Activated B cell treated with CpG ODN at 0.5 μM for 24 hours (primary cell): ENCODE measurements at regions not wholly inside any gene's neighbourhood (a gene's known extent, or its start where the extent isn't known, plus 50 kb on each side); places are given as distances from the start of the nearest gene placed in this dataset.

Experiments used
- ATAC-seq: fragments of 200-7000 bp; cut with Tn5 transposase; one replicate; pipeline ENCODE4 v1.10.0; 2021; ENCODE audit warnings: low read depth, mild to moderate bottlenecking, moderate library complexity
- CTCF ChIA-PET: fragments of 350-600 bp; sonication (Branson Sonifier 250); formaldehyde crosslinking; loops from one replicate; lab custom pipeline; 2021; ENCODE audit warnings: antibody characterized with exemption; lab: Charles Lee
- POLR2A ChIA-PET: fragments of 350-600 bp; sonication (Branson Sonifier 250); formaldehyde crosslinking; loops from one replicate; lab custom pipeline; 2021; ENCODE audit warnings: antibody characterized with exemption; lab: Charles Lee
- DNase-seq: peaks from one replicate; pipeline ENCODE4 v3.0.0; 2022
- H3K27ac Mint-ChIP-seq: one replicate; pipeline ENCODE4 v1.8.0; 2020; ENCODE audit warnings: mixed read lengths
- H3K27me3 Mint-ChIP-seq: one replicate; pipeline ENCODE4 v1.8.0; 2021; ENCODE audit warnings: mixed read lengths
- H3K36me3 Mint-ChIP-seq: one replicate; pipeline ENCODE4 v1.8.0; 2021; ENCODE audit warnings: low read depth, mixed read lengths
- H3K4me1 Mint-ChIP-seq: one replicate; pipeline ENCODE4 v1.8.0; 2021; ENCODE audit warnings: mixed read lengths
- H3K4me3 Mint-ChIP-seq: one replicate; pipeline ENCODE4 v1.8.0; 2020; ENCODE audit warnings: mild to moderate bottlenecking, mixed read lengths
- H3K9me3 Mint-ChIP-seq: one replicate; pipeline ENCODE4 v1.8.0; 2020; ENCODE audit warnings: mixed read lengths
- intact Hi-C: fragments of 100-400 bp; cut with micrococcal nuclease; formaldehyde crosslinking; loops from one replicate; pipeline ENCODE4 v1.15.1; 2024
- TF ChIP-seq, protein P1 (sequence below): fragments of 200-600 bp; IDR thresholded peaks from one replicate; pipeline ENCODE4 v1.8.0; 2022; ENCODE audit warnings: antibody characterized with exemption, mild to moderate bottlenecking

DNA sequence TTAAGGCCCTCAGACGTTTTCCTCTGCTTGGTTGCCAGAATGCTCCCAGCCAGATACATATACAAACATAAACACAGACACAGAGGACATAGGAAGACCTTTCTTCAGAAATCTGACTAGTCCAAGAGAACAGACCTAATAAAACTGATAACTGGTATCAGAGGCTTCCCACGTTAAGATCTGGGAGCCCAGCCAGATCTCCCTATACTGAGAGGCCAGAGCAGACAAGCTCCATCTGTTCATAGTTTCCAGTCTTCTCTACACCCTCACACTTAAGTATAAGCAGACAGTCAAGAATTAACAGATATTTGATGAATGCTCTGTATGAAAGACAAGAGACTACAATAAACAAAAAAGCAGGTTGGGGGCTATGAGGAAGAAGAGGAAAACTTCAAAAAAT lies 240.5 kb upstream of the CHAC2 start:
- Mint-ChIP-seq H3K9me3 (no peaks in the 10 kb centered on the region), H3K27ac (no peak overlapping the region), H3K4me3 (no peak overlapping the region), H3K27me3 (no peaks in the 10 kb centered on the region), H3K36me3 (no peaks in the 10 kb centered on the region), H3K4me1 (no peaks in the 10 kb centered on the region)
- ChIA-PET CTCF (no interaction called here), POLR2A (no interaction called here)
- no peak for ATAC-seq
- intact Hi-C loops = no loop called here
- no peak for DNase-seq
- TF ChIP-seq, protein P1, sequence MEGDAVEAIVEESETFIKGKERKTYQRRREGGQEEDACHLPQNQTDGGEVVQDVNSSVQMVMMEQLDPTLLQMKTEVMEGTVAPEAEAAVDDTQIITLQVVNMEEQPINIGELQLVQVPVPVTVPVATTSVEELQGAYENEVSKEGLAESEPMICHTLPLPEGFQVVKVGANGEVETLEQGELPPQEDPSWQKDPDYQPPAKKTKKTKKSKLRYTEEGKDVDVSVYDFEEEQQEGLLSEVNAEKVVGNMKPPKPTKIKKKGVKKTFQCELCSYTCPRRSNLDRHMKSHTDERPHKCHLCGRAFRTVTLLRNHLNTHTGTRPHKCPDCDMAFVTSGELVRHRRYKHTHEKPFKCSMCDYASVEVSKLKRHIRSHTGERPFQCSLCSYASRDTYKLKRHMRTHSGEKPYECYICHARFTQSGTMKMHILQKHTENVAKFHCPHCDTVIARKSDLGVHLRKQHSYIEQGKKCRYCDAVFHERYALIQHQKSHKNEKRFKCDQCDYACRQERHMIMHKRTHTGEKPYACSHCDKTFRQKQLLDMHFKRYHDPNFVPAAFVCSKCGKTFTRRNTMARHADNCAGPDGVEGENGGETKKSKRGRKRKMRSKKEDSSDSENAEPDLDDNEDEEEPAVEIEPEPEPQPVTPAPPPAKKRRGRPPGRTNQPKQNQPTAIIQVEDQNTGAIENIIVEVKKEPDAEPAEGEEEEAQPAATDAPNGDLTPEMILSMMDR = no peak

DNA sequence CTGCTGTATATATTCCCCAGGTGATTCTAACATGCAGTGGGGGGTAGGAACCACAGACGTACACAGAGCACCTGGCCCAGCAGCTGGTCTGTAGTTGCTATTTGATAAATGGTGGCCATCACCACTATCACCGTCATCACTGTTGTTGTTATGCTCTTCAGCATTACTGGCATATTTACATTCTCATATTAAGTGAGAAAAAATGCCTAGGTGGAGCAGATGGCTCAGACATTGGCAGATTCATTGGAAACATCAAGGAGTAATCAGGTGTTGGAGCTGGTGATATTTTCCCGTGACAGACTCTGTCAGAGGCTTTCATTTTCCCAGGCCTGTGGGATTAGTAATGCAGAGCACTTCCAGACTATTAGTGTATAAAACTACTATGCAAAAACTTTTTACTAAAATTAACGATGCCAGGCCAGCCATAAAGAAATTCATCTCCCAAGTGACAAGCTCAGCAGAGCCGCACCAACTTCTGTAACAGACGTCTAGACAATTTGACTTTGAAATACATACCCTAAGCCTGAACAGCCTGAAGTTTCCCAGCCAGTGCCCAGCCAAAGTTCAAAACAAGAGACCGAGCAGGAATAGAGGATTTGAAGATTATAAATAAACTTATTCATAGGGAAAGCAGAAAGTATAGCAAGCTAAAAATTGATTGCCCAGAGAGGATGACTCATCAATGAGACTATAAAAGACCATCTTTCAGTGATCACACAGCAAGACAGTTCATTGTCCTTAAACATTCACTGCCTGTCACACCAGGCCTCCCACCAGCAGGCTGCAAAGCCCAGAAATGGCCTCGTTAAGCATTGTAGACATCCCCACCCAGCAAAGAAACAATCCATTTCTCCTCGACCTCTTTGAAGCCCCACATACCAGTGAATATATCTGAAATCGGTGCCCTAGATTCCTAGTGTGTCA lies 247.4 kb upstream of the CHAC2 start:
- DNase-seq (no peak), ATAC-seq (no peak)
- H3K4me1 Mint-ChIP-seq = peaks cover 3% of the 10 kb centered on the region
- H3K4me3 Mint-ChIP-seq = no peak overlapping the region
- POLR2A ChIA-PET = no interaction called here
- H3K27ac Mint-ChIP-seq = no peak overlapping the region
- intact Hi-C loops = no loop called here
- H3K36me3 Mint-ChIP-seq = no peaks in the 10 kb centered on the region
- peaks cover 2% of the 10 kb centered on the region for H3K27me3 Mint-ChIP-seq
- TF ChIP-seq, protein P1 = no peak
- no peaks in the 10 kb centered on the region for H3K9me3 Mint-ChIP-seq
- CTCF ChIA-PET = no interaction called here

DNA sequence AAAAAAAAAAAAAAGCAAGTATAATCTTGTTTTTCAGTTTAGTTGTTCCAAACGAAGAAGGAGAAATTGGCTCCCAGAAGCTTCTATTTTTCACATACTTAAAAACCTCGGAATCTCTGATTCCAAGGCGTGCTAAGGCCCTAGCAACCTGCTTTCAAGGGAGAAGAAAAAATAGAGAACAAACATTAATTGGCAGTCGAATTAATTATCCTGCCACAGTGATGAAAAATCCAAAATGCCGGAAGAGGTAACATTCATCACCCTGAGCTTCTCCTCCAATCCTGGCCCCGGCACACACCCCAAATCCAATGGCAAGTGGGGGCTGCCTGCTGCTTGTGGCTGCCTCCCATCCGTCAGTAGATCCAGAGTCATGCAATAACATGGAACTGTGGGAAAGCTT lies 250.2 kb upstream of the CHAC2 start:
- peaks cover 2% of the 10 kb centered on the region for H3K27me3 Mint-ChIP-seq
- H3K9me3 Mint-ChIP-seq = no peaks in the 10 kb centered on the region
- H3K36me3 Mint-ChIP-seq = no peaks in the 10 kb centered on the region
- ChIA-PET CTCF (no interaction called here), POLR2A (no interaction called here)
- peaks cover 3% of the 10 kb centered on the region for H3K4me1 Mint-ChIP-seq
- intact Hi-C loops = no loop called here
- ATAC-seq (no peak), DNase-seq (no peak)
- TF ChIP-seq, protein P1 = no peak
- no peak overlapping the region for H3K4me3 Mint-ChIP-seq
- H3K27ac Mint-ChIP-seq = no peak overlapping the region

DNA sequence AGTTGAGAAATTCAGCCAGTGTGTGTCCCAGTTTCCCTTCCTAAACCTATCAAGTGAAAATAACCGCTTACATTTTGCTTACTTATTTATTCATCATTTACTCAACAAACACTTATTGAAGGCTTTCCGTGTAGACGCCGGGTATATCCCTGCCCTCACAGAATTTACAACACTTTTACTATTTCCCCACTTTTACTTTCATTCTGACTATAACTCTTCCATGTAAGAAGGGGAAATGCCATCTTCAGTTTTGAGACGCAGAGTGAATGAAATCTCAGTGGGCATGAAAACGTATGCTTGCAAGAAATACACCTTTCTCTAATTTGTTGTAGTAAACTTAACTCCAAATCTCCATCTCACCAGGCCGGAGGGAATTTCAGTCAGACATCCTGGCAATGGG lies 251.0 kb upstream of the CHAC2 start:
- no peak overlapping the region for H3K27ac Mint-ChIP-seq
- peaks cover 3% of the 10 kb centered on the region for H3K4me1 Mint-ChIP-seq
- intact Hi-C loops = no loop called here
- no peak overlapping the region for H3K4me3 Mint-ChIP-seq
- peaks cover under 1% of the 10 kb centered on the region for H3K27me3 Mint-ChIP-seq
- ChIA-PET POLR2A (no interaction called here), CTCF (no interaction called here)
- DNase-seq (no peak), ATAC-seq (no peak)
- TF ChIP-seq, protein P1 = no peak
- H3K9me3 Mint-ChIP-seq = no peaks in the 10 kb centered on the region
- H3K36me3 Mint-ChIP-seq = no peaks in the 10 kb centered on the region

DNA sequence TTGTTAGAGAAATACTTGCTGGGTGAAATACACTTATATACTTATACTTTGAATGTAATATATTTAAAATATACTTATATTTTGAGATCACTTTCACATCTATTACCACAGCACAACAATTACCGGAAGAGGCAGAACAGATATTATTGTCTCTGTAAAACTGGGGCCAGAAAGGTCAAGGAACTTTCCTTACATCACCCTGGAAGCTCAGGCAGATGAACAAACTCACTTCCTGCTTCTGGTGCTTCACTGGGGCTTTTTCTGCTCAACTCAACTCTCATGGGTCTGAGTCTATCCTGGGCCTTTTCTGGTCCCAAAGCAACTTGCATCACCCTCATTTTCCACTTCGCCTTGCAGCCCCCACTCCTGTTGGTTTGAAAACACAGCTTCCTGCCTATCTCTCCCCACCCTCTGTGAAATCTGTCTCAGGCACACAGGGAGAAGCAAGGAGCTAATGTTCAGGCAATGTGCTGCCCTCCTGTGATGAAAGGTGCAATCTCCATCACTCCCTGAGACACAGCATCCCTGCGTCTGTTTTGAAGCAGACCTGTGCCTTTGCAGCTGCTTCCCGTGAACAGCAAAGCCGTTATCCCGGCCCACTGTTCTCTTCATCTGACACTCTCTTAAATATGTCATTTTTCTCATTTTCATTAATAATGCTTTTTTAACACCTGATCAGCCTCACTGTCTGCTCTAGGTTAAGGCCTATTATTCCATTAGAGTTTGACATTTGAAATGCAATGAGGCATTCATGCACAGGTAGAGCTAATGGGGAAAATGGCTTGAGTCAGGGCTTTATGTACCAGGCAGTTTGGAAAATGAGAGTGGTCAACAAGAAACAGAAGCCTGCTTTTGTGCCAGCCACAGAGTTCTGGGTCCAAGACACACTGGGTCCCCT lies 251.9 kb upstream of the CHAC2 start:
- Mint-ChIP-seq H3K9me3 (no peaks in the 10 kb centered on the region), H3K36me3 (no peaks in the 10 kb centered on the region), H3K4me1 (peaks cover 3% of the 10 kb centered on the region), H3K4me3 (no peak overlapping the region), H3K27ac (no peak overlapping the region), H3K27me3 (no peaks in the 10 kb centered on the region)
- no peak for DNase-seq
- TF ChIP-seq, protein P1 = no peak
- intact Hi-C loops = no loop called here
- POLR2A ChIA-PET = no interaction called here
- CTCF ChIA-PET = no interaction called here
- ATAC-seq = no peak
